ENCODE measurements at regions not wholly inside any gene's neighbourhood (a gene's known extent, or its start where the extent isn't known, plus 50 kb on each side); places are given as distances from the start of the nearest gene placed in this dataset.

DNA sequence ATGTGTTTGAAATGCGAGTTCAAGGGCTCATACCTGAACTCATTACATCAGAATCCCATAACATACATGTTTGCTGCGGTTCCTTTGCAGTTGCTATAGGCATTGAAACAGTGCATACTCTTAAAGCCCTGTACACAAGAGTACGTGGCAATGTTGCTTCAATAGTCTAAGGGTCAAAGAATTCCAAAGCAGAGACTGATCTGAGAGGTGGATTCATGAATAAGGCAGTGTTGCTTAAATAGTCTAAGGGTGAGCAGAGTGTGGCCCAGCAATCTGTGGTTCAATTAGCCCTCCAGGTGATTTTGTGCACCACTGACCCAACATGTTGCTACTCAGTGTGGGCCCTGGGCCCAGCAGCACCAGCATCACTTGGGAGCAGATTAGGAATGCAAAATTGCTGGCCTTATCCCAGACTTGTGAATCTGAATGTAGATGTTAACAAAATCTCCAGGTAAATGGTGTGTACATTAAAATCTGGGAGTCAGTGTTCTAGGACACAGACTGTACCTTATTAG lies 314.7 kb upstream of the UMPS start:
- no peak for TF ChIP-seq CTCF (conservative IDR thresholded peaks at IDR 0.05)
- H3K27ac ChIP-seq, result no peak overlapping the region

- H3K27ac ChIP-seq, result no peak overlapping the region
- no peak for TF ChIP-seq CTCF (conservative IDR thresholded peaks at IDR 0.05)
Observed at GRCh38 chr3:124419303-124419702, 310.9 kb upstream of the UMPS start.

GRCh38 chr3:124420392-124420791 lies 309.9 kb upstream of the UMPS start:
- TF ChIP-seq CTCF (conservative IDR thresholded peaks at IDR 0.05), result no peak
- H3K27ac ChIP-seq, result no peak overlapping the region

- no peak for TF ChIP-seq CTCF (conservative IDR thresholded peaks at IDR 0.05)
- no peak overlapping the region for H3K27ac ChIP-seq
Observed at GRCh38 chr3:124422805-124423204, 307.4 kb upstream of the UMPS start.

- no peak for TF ChIP-seq CTCF (conservative IDR thresholded peaks at IDR 0.05)
- H3K27ac ChIP-seq, result no peak overlapping the region
Observed at GRCh38 chr3:124424396-124424795, 305.9 kb upstream of the UMPS start.

- no peak overlapping the region for H3K27ac ChIP-seq
- TF ChIP-seq CTCF (conservative IDR thresholded peaks at IDR 0.05), result no peak
Observed at GRCh38 chr3:124425972-124426371, 304.3 kb upstream of the UMPS start.

DNA sequence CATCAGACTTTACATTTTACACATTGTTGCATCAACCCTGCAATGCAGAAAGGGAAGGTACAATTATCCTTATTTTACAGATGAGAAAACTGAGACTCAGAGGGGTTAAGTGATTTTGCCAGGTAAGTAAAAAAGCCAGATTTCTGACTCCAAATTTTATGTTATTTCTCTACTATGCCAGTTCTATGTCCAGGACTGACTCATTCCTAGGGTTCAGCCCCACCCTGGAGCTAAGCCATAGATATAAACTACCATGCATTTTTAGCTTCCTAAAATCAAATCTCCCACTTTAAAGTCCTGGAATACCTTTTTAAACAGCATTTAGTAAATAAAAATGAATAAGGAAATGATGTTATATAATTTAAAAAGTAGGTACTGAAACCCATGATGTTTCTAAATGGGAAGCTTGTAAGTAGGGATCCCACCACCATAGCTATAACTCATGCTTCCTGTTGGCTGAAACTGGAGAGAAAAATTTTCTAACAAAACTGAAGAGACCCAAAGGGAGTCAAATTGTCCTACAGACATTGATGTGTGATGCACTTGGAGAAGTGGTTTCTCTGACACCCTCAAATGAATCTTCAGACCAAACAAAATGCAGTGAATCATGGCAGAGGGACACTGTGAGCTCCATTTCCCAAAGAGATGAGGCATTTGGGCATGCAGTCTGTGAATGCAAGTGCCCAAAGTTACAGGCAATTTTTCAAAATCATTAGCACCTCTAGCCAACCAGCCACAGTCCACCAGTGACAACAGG lies 301.7 kb upstream of the UMPS start:
- 0 out of 2 replicates have a peak overlapping the region, but pooled peaks have one; percentile 4 for H3K27ac ChIP-seq
- TF ChIP-seq CTCF (conservative IDR thresholded peaks at IDR 0.05), result no peak
